Activated CD8-positive, alpha-beta T cell treated with anti-CD3 and anti-CD28 coated beads, Interleukin-2, amount 10 ng/mL, durations not matched to agents 7 days and 5 days (primary cell): ENCODE measurements at regions not wholly inside any gene's neighbourhood (a gene's known extent, or its start where the extent isn't known, plus 50 kb on each side); places are given as distances from the start of the nearest gene placed in this dataset.
"Not testable (repeated sequence)": the region's sequence is repeated elsewhere in the genome, so short reads cannot be mapped to it uniquely, and the experiment has no call there.

Source experiments
- ATAC-seq: fragments of 150-1000 bp; cut with Tn5 transposase; one replicate; pipeline ENCODE4 v1.10.0; 2021; ENCODE audit warnings: moderate library complexity
- CTCF ChIA-PET: fragments of 350-600 bp; sonication (Branson Sonifier 250); formaldehyde crosslinking; loops from one replicate; lab custom pipeline; 2021; ENCODE audit warnings: antibody characterized with exemption; lab: Charles Lee
- POLR2A ChIA-PET: fragments of 350-600 bp; sonication (Branson Sonifier 250); formaldehyde crosslinking; loops from one replicate; lab custom pipeline; 2021; ENCODE audit warnings: antibody characterized with exemption; lab: Charles Lee
- DNase-seq: peaks from one replicate; pipeline ENCODE4 v3.0.0-alpha.2; 2020
- H3K27ac Mint-ChIP-seq: one replicate; pipeline ENCODE4 v1.8.0; 2021; ENCODE audit warnings: mild to moderate bottlenecking, mixed read lengths
- H3K27me3 Mint-ChIP-seq: one replicate; pipeline ENCODE4 v1.8.0; 2021; ENCODE audit warnings: low read depth, mixed read lengths
- H3K36me3 Mint-ChIP-seq: one replicate; pipeline ENCODE4 v1.8.0; 2021; ENCODE audit warnings: low read depth, mixed read lengths
- H3K4me1 Mint-ChIP-seq: one replicate; pipeline ENCODE4 v1.8.0; 2021; ENCODE audit warnings: low read depth, mixed read lengths
- H3K4me3 Mint-ChIP-seq: one replicate; pipeline ENCODE4 v1.8.0; 2021; ENCODE audit warnings: mild to moderate bottlenecking, mixed read lengths
- H3K9me3 Mint-ChIP-seq: one replicate; pipeline ENCODE4 v1.8.0; 2022; ENCODE audit warnings: mixed read lengths; ENCODE audit not compliant: insufficient read depth

GRCh38 chr13:54563286-54563685, 1534.7 kb downstream of the OLFM4 start:
- H3K4me3 Mint-ChIP-seq, result no peak overlapping the region
- H3K9me3 Mint-ChIP-seq, result peaks cover 16% of the 10 kb centered on the region
- no peaks in the 10 kb centered on the region for H3K27me3 Mint-ChIP-seq
- no peaks in the 10 kb centered on the region for H3K4me1 Mint-ChIP-seq
- no peaks in the 10 kb centered on the region for H3K36me3 Mint-ChIP-seq
- no peak overlapping the region for H3K27ac Mint-ChIP-seq
- CTCF ChIA-PET, result no interaction called here
- DNase-seq, result no peak
- no peak for ATAC-seq
- POLR2A ChIA-PET, result no interaction called here

- H3K27ac Mint-ChIP-seq, ATAC-seq, DNase-seq, H3K4me1 Mint-ChIP-seq, H3K36me3 Mint-ChIP-seq, H3K4me3 Mint-ChIP-seq, POLR2A ChIA-PET, CTCF ChIA-PET, H3K27me3 Mint-ChIP-seq: not testable (repeated sequence)
- peaks cover 30% of the 10 kb centered on the region for H3K9me3 Mint-ChIP-seq
Observed at GRCh38 chr13:54572037-54572436, 1543.4 kb downstream of the OLFM4 start.

GRCh38 chr13:54573186-54573585, 1544.6 kb downstream of the OLFM4 start:
- Mint-ChIP-seq H3K36me3 (no peaks in the 10 kb centered on the region), H3K4me1 (no peaks in the 10 kb centered on the region), H3K9me3 (peaks cover 28% of the 10 kb centered on the region), H3K27me3 (no peaks in the 10 kb centered on the region), H3K4me3 (no peak overlapping the region), H3K27ac (no peak overlapping the region)
- POLR2A ChIA-PET, result no interaction called here
- ATAC-seq, result no peak
- CTCF ChIA-PET, result no interaction called here
- DNase-seq, result no peak

DNA sequence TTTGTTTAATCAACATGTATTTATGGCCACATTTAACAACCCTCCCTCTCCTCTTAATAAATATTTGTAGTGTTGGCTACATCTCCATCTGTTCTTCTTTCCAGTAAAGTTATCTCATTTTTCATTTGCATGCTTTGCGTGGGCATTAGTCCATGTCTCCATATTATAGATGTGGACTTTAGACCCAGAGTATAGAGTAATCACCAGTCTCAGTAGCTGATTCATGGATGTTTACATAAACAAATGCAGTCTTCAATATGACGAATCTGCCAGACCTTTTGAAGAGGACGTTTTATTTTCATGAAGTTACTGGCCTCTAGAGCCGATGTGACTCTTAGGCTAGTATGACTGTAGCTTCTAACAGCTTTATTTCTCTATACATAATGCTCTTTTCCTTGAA, 1546.2 kb downstream of the OLFM4 start:
- Mint-ChIP-seq H3K27ac (no peak overlapping the region), H3K36me3 (no peaks in the 10 kb centered on the region), H3K27me3 (no peaks in the 10 kb centered on the region), H3K4me1 (no peaks in the 10 kb centered on the region), H3K4me3 (no peak overlapping the region), H3K9me3 (peaks cover 34% of the 10 kb centered on the region)
- DNase-seq, result no peak
- POLR2A ChIA-PET, result no interaction called here
- CTCF ChIA-PET, result no interaction called here
- no peak for ATAC-seq

DNA sequence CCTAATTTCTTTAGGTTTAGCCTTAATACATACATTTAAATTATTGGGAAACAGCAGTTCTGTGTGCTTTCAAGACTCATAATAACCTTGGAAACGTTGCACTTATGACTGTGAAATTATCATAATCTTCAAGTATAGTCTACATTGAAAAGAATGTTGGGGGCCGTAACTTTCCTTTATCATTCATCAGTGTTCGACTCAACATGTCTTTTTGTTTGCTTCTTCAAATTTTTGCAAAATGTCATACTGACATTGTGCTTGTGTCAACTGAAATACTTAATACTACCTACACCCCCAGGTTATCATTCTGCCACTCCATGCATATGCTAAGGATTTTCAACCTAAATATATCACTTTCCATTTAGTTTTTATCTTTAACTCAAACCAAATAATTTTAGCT, 1562.9 kb downstream of the OLFM4 start:
- POLR2A ChIA-PET, result no interaction called here
- CTCF ChIA-PET, result no interaction called here

DNA sequence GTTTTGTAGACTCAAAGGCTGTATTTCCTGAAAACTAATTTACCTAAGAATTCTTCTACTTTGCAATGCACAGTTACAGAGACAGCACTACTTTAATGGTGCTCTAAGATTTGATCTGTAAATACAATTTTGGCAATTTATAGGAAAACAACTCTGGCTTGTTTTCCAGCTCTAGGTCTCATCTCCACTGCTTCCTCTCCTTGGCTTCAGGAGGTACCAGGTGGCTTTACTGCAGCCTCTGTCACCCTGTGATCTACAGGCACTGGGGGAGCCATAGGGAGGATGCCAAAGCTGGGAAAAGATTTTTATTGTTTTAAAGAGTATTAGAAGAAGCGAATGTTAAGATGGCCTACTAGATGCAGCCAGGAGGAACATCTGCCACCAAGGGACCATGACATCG, 1563.6 kb downstream of the OLFM4 start:
- Mint-ChIP-seq H3K27me3 (no peaks in the 10 kb centered on the region), H3K4me1 (no peaks in the 10 kb centered on the region), H3K9me3 (peaks cover 11% of the 10 kb centered on the region), H3K4me3 (no peak overlapping the region), H3K36me3 (no peaks in the 10 kb centered on the region), H3K27ac (no peak overlapping the region)
- no peak for ATAC-seq
- ChIA-PET CTCF (no interaction called here), POLR2A (no interaction called here)
- DNase-seq, result no peak

More for the DNA sequence above, 1562.9 kb downstream of the OLFM4 start:
- no peaks in the 10 kb centered on the region for H3K4me1 Mint-ChIP-seq
- no peak overlapping the region for H3K27ac Mint-ChIP-seq
- H3K36me3 Mint-ChIP-seq, result no peaks in the 10 kb centered on the region
- no peak overlapping the region for H3K4me3 Mint-ChIP-seq
- H3K9me3 Mint-ChIP-seq, result peaks cover 12% of the 10 kb centered on the region
- DNase-seq (no peak), ATAC-seq (no peak)
- no peaks in the 10 kb centered on the region for H3K27me3 Mint-ChIP-seq

DNA sequence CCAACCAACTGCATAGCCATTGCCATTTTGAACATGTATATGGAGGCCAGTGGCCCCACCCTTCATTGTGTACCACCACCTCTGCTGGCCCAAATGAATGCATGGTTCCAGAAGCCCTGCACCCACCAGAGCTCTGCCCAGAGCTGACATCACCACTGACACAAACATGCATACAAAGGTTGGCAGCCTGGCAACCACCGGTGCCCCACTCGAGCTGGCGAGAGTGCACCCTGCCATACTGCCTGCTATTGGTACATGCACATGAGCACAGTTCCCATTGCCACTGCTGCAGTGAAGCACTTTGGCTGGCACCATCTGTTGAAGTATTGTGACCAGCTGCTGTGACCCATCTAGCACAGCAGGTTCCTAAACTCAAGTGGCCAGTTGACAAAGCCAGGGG, 1564.9 kb downstream of the OLFM4 start:
- no peak for DNase-seq
- Mint-ChIP-seq H3K27ac (no peak overlapping the region), H3K4me1 (no peaks in the 10 kb centered on the region), H3K27me3 (no peaks in the 10 kb centered on the region), H3K9me3 (peaks cover 16% of the 10 kb centered on the region), H3K4me3 (no peak overlapping the region), H3K36me3 (no peaks in the 10 kb centered on the region)
- ChIA-PET POLR2A (no interaction called here), CTCF (no interaction called here)
- no peak for ATAC-seq

- Mint-ChIP-seq H3K4me3 (no peak overlapping the region), H3K27ac (no peak overlapping the region), H3K4me1 (no peaks in the 10 kb centered on the region), H3K27me3 (no peaks in the 10 kb centered on the region), H3K36me3 (no peaks in the 10 kb centered on the region), H3K9me3 (peaks cover 31% of the 10 kb centered on the region)
- ATAC-seq (no peak), DNase-seq (no peak)
- CTCF ChIA-PET, result no interaction called here
- POLR2A ChIA-PET, result no interaction called here
Observed at GRCh38 chr13:54597540-54598088, 1569.0 kb downstream of the OLFM4 start.

GRCh38 chr13:54599413-54599812, 1570.8 kb downstream of the OLFM4 start:
- Mint-ChIP-seq H3K4me1 (no peaks in the 10 kb centered on the region), H3K27ac (no peak overlapping the region), H3K4me3 (no peak overlapping the region), H3K9me3 (peaks cover 33% of the 10 kb centered on the region), H3K27me3 (no peaks in the 10 kb centered on the region), H3K36me3 (no peaks in the 10 kb centered on the region)
- ATAC-seq (no peak), DNase-seq (no peak)
- ChIA-PET POLR2A (no interaction called here), CTCF (no interaction called here)

GRCh38 chr13:54606944-54607343, 1578.3 kb downstream of the OLFM4 start:
- no peak for DNase-seq
- Mint-ChIP-seq H3K4me3 (no peak overlapping the region), H3K27me3 (no peaks in the 10 kb centered on the region), H3K4me1 (no peaks in the 10 kb centered on the region), H3K27ac (no peak overlapping the region), H3K9me3 (peaks cover 22% of the 10 kb centered on the region), H3K36me3 (no peaks in the 10 kb centered on the region)
- POLR2A ChIA-PET, result no interaction called here
- CTCF ChIA-PET, result no interaction called here
- ATAC-seq, result no peak

GRCh38 chr13:54607421-54607820, 1578.8 kb downstream of the OLFM4 start:
- DNase-seq (no peak), ATAC-seq (no peak)
- ChIA-PET CTCF (no interaction called here), POLR2A (no interaction called here)
- Mint-ChIP-seq H3K27ac (no peak overlapping the region), H3K9me3 (peaks cover 18% of the 10 kb centered on the region), H3K4me1 (no peaks in the 10 kb centered on the region), H3K36me3 (no peaks in the 10 kb centered on the region), H3K27me3 (no peaks in the 10 kb centered on the region), H3K4me3 (no peak overlapping the region)

GRCh38 chr13:54611390-54611789, 1582.8 kb downstream of the OLFM4 start:
- no peak for ATAC-seq
- no peaks in the 10 kb centered on the region for H3K36me3 Mint-ChIP-seq
- no peak for DNase-seq
- H3K9me3 Mint-ChIP-seq, result peaks cover 25% of the 10 kb centered on the region
- ChIA-PET POLR2A (no interaction called here), CTCF (no interaction called here)
- H3K27ac Mint-ChIP-seq, result no peak overlapping the region
- no peak overlapping the region for H3K4me3 Mint-ChIP-seq
- H3K4me1 Mint-ChIP-seq, result no peaks in the 10 kb centered on the region
- no peaks in the 10 kb centered on the region for H3K27me3 Mint-ChIP-seq

- POLR2A ChIA-PET, result no interaction called here
- no peak overlapping the region for H3K27ac Mint-ChIP-seq
Observed at GRCh38 chr13:54614726-54615125, 1586.1 kb downstream of the OLFM4 start.

More at GRCh38 chr13:54614726-54615125, 1586.1 kb downstream of the OLFM4 start:
- CTCF ChIA-PET, result no interaction called here
- ATAC-seq (no peak), DNase-seq (no peak)
- Mint-ChIP-seq H3K4me1 (no peaks in the 10 kb centered on the region), H3K27me3 (no peaks in the 10 kb centered on the region), H3K36me3 (no peaks in the 10 kb centered on the region), H3K4me3 (no peak overlapping the region), H3K9me3 (peaks cover 33% of the 10 kb centered on the region)
